ENCODE measurements at regions not wholly inside any gene's neighbourhood (a gene's known extent, or its start where the extent isn't known, plus 50 kb on each side); places are given as distances from the start of the nearest gene placed in this dataset.

- DNase-seq (ENCODE audit: insufficient read length, low spot score) (no peak), FAIRE-seq (no peak)
- TF ChIP-seq CTCF (IDR thresholded peaks at IDR 0.05; ENCODE audit: insufficient read depth, missing control alignments): no peak
Observed at GRCh38 chr12:43261701-43262100, 290.3 kb downstream of the ADAMTS20 start.

GRCh38 chr12:43255522-43256111, 296.4 kb downstream of the ADAMTS20 start:
- no peak for FAIRE-seq
- no peak for TF ChIP-seq CTCF (IDR thresholded peaks at IDR 0.05; ENCODE audit: insufficient read depth, missing control alignments)
- no peak for DNase-seq (ENCODE audit: insufficient read length, low spot score)

GRCh38 chr12:43252585-43252984, 299.4 kb downstream of the ADAMTS20 start:
- no peak for DNase-seq (ENCODE audit: insufficient read length, low spot score)
- FAIRE-seq: no peak
- TF ChIP-seq CTCF (IDR thresholded peaks at IDR 0.05; ENCODE audit: insufficient read depth, missing control alignments): no peak

GRCh38 chr12:43245947-43246346, 306.1 kb downstream of the ADAMTS20 start:
- no peak for FAIRE-seq
- no peak for DNase-seq (ENCODE audit: insufficient read length, low spot score)
- TF ChIP-seq CTCF (IDR thresholded peaks at IDR 0.05; ENCODE audit: insufficient read depth, missing control alignments): no peak

- DNase-seq (ENCODE audit: insufficient read length, low spot score): no peak
- TF ChIP-seq CTCF (IDR thresholded peaks at IDR 0.05; ENCODE audit: insufficient read depth, missing control alignments): no peak
- FAIRE-seq: no peak
Observed at GRCh38 chr12:43241986-43242385, 310.0 kb downstream of the ADAMTS20 start.

- FAIRE-seq (no peak), DNase-seq (ENCODE audit: insufficient read length, low spot score) (no peak)
- no peak for TF ChIP-seq CTCF (IDR thresholded peaks at IDR 0.05; ENCODE audit: insufficient read depth, missing control alignments)
Observed at GRCh38 chr12:43238281-43238680, 313.7 kb downstream of the ADAMTS20 start.

GRCh38 chr12:43237238-43237879, 314.6 kb downstream of the ADAMTS20 start:
- TF ChIP-seq CTCF (IDR thresholded peaks at IDR 0.05; ENCODE audit: insufficient read depth, missing control alignments): no peak
- FAIRE-seq: no peak
- no peak for DNase-seq (ENCODE audit: insufficient read length, low spot score)
